Neural cell (in vitro differentiated cells): ENCODE measurements at regions not wholly inside any gene's neighbourhood (a gene's known extent, or its start where the extent isn't known, plus 50 kb on each side); places are given as distances from the start of the nearest gene placed in this dataset.

Experiments used
- H2AFZ ChIP-seq: fragments of 200-600, 300-800 bp; sonication (generic), shearing (Covaris generic); 2 replicates; pipeline ENCODE4 v1.6.0; 2014; ENCODE audit warnings: low read depth, mild to moderate bottlenecking, antibody characterized with exemption, low read length, moderate library complexity
- H3F3A ChIP-seq: fragments of 200-600 bp; shearing (Covaris generic); 2 replicates; pipeline ENCODE4 v1.6.1; 2016; ENCODE audit warnings: mild to moderate bottlenecking, moderate library complexity, mixed read lengths, antibody characterized with exemption, low read length; ENCODE audit not compliant: insufficient read depth, poor library complexity, severe bottlenecking
- H3K27ac ChIP-seq: fragments of 200-600, 300-800 bp; sonication (generic), shearing (Covaris generic); 2 replicates; pipeline ENCODE4 v1.5.1; 2014; ENCODE audit warnings: mild to moderate bottlenecking, low read length, moderate library complexity
- H3K27me3 ChIP-seq: fragments of 300-800, 200-600 bp; sonication (generic), shearing (Covaris generic); 2 replicates; pipeline ENCODE4 v1.6.0; 2014; ENCODE audit warnings: mild to moderate bottlenecking, low read depth, low read length, moderate library complexity; ENCODE audit not compliant: insufficient read depth
- H3K36me3 ChIP-seq: fragments of 300-800, 200-600 bp; sonication (generic), shearing (Covaris generic); 2 replicates; pipeline ENCODE4 v1.5.1; 2014; ENCODE audit warnings: mild to moderate bottlenecking, antibody characterized with exemption, low read length, moderate library complexity; ENCODE audit not compliant: insufficient read depth
- H3K4me2 ChIP-seq: fragments of 300-800, 200-600 bp; sonication (generic), shearing (Covaris generic); 2 replicates; pipeline ENCODE4 v1.6.0; 2014; ENCODE audit warnings: mild to moderate bottlenecking, low read length
- H3K4me3 ChIP-seq: fragments of 300-800, 200-600 bp; sonication (generic), shearing (Covaris generic); 2 replicates; pipeline ENCODE4 v1.5.1; 2014; ENCODE audit warnings: mild to moderate bottlenecking, low read length, moderate library complexity
- H3K79me2 ChIP-seq: fragments of 200-600 bp; shearing (Covaris generic); replicated peaks from 2 replicates; pipeline ENCODE4 v1.6.0; 2014; ENCODE audit warnings: mild to moderate bottlenecking, low read length, moderate library complexity; ENCODE audit not compliant: insufficient read depth
- H3K9ac ChIP-seq: fragments of 300-800, 200-600 bp; sonication (generic), shearing (Covaris generic); 2 replicates; pipeline ENCODE4 v1.6.1; 2016; ENCODE audit warnings: mild to moderate bottlenecking, low read length, mixed read lengths
- H3K9me2 ChIP-seq: fragments of 200-600 bp; shearing (Covaris generic); 2 replicates; pipeline ENCODE4 v1.6.1; 2016; ENCODE audit warnings: mild to moderate bottlenecking, low read length, mixed read lengths; ENCODE audit not compliant: insufficient read depth
- H3K9me3 ChIP-seq: fragments of 200-600, 300-800 bp; sonication (generic), shearing (Covaris generic); 2 replicates; pipeline ENCODE4 v1.6.1; 2016; ENCODE audit warnings: mild to moderate bottlenecking, mixed run types, low read length, moderate library complexity, mixed read lengths
- H4K20me1 ChIP-seq: fragments of 200-600 bp; shearing (Covaris generic); 2 replicates; pipeline ENCODE4 v1.6.1; 2016; ENCODE audit warnings: mild to moderate bottlenecking, mixed run types; ENCODE audit not compliant: insufficient read depth
- EP300 ChIP-seq: fragments of 450-650 bp; conservative IDR thresholded peaks from 2 replicates; pipeline ENCODE4 v1.6.1; 2014; ENCODE audit warnings: antibody characterized with exemption, mild to moderate bottlenecking, moderate library complexity; ENCODE audit not compliant: poor library complexity, severe bottlenecking
- EZH2 ChIP-seq: fragments of 200-600, 300-800 bp; shearing (Covaris generic), sonication (generic); IDR thresholded peaks from 2 replicates; pipeline ENCODE4 v1.6.1; 2014; ENCODE audit warnings: antibody characterized with exemption, low read length, borderline replicate concordance, mild to moderate bottlenecking; ENCODE audit not compliant: insufficient read depth, poor library complexity, severe bottlenecking
- MXI1 ChIP-seq: fragments of 450-650 bp; conservative IDR thresholded peaks from 2 replicates; pipeline ENCODE4 v1.6.1; 2014; ENCODE audit warnings: antibody characterized with exemption, mild to moderate bottlenecking; ENCODE audit not compliant: poor library complexity, severe bottlenecking
- POLR2AphosphoS5 ChIP-seq: IDR thresholded peaks from 2 replicates; pipeline ENCODE4 v1.6.1; 2012
- RAD21 ChIP-seq: fragments of 450-650 bp; conservative IDR thresholded peaks from 2 replicates; pipeline ENCODE4 v1.6.1; 2014; ENCODE audit warnings: antibody characterized with exemption, mild to moderate bottlenecking, moderate library complexity
- SMC3 ChIP-seq: fragments of 450-650 bp; conservative IDR thresholded peaks from 2 replicates; pipeline ENCODE4 v1.6.1; 2014; ENCODE audit warnings: antibody characterized with exemption, mild to moderate bottlenecking, moderate library complexity; ENCODE audit not compliant: poor library complexity
- TAF1 ChIP-seq: IDR thresholded peaks from 2 replicates; pipeline ENCODE4 v1.6.1; 2012; ENCODE audit warnings: low read depth
- TF ChIP-seq, protein P1 (sequence below): IDR thresholded peaks from 2 replicates; pipeline ENCODE4 v1.6.1; 2012; ENCODE audit warnings: borderline replicate concordance
- TF ChIP-seq, protein P2 (sequence below): fragments of 450-650 bp; IDR thresholded peaks from 2 replicates; pipeline ENCODE4 v1.5.1; 2014; ENCODE audit warnings: antibody characterized with exemption, mild to moderate bottlenecking, moderate library complexity; ENCODE audit not compliant: poor library complexity, severe bottlenecking

DNA sequence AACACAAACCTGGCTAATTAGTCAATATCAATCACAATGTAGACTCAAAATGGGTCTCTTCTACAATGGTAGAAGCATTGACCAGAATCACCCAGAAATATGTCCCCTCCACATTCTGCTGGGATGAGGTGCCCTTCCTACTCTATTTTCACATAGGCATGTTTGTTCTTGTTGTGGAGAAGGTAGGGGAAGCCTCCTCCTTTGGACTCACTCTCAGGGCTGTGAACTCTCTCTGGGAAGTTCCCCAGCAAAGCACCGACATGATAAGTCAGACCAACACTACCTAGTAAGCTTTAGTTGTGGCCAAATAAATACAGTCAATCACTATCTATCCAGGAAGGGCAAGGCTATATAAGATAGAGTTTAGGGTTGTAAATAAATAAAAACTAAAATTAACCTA is 194.5 kb upstream of the UBL3 start:
- TF ChIP-seq MXI1 (no peak), EP300 (no peak)
- TF ChIP-seq, protein P1, sequence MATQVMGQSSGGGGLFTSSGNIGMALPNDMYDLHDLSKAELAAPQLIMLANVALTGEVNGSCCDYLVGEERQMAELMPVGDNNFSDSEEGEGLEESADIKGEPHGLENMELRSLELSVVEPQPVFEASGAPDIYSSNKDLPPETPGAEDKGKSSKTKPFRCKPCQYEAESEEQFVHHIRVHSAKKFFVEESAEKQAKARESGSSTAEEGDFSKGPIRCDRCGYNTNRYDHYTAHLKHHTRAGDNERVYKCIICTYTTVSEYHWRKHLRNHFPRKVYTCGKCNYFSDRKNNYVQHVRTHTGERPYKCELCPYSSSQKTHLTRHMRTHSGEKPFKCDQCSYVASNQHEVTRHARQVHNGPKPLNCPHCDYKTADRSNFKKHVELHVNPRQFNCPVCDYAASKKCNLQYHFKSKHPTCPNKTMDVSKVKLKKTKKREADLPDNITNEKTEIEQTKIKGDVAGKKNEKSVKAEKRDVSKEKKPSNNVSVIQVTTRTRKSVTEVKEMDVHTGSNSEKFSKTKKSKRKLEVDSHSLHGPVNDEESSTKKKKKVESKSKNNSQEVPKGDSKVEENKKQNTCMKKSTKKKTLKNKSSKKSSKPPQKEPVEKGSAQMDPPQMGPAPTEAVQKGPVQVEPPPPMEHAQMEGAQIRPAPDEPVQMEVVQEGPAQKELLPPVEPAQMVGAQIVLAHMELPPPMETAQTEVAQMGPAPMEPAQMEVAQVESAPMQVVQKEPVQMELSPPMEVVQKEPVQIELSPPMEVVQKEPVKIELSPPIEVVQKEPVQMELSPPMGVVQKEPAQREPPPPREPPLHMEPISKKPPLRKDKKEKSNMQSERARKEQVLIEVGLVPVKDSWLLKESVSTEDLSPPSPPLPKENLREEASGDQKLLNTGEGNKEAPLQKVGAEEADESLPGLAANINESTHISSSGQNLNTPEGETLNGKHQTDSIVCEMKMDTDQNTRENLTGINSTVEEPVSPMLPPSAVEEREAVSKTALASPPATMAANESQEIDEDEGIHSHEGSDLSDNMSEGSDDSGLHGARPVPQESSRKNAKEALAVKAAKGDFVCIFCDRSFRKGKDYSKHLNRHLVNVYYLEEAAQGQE, result no peak
- Histone ChIP-seq H4K20me1 (no peaks in the 10 kb centered on the region), H3K9me2 (no peaks in the 10 kb centered on the region), H2AFZ (no peak overlapping the region), H3K27ac (no peak overlapping the region), H3K9ac (no peak overlapping the region), H3K4me2 (no peak overlapping the region), H3K79me2 (no peaks in the 10 kb centered on the region), H3K36me3 (no peaks in the 10 kb centered on the region), H3K4me3 (no peak overlapping the region), H3K27me3 (no peaks in the 10 kb centered on the region), H3K9me3 (no peaks in the 10 kb centered on the region), H3F3A (no peaks in the 10 kb centered on the region)

DNA sequence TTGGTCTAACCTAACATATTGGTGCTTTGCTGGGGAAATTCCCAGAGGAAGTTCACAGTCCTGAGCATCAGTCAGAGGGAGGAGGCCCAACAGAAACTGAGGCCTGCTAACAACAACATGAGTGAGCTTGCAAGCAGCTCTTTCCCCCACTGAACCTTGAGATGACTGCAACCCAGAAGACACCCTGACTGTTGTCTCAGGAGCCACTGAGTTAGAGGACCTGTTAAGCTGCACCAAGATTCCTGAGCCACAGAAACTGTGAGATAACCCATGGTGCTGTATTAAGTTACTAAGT is 193.2 kb upstream of the UBL3 start:
- H3K36me3 ChIP-seq, result no peaks in the 10 kb centered on the region
- H3K4me3 ChIP-seq, result no peak overlapping the region
- no peak overlapping the region for H3K27ac ChIP-seq
- no peak overlapping the region for H3K9ac ChIP-seq
- H3F3A ChIP-seq, result no peaks in the 10 kb centered on the region
- TF ChIP-seq, protein P1, result no peak
- TF ChIP-seq MXI1 (no peak), EZH2 (no peak), POLR2AphosphoS5 (no peak), RAD21 (no peak), EP300 (no peak), TAF1 (no peak), SMC3 (no peak)
- TF ChIP-seq, protein P2, sequence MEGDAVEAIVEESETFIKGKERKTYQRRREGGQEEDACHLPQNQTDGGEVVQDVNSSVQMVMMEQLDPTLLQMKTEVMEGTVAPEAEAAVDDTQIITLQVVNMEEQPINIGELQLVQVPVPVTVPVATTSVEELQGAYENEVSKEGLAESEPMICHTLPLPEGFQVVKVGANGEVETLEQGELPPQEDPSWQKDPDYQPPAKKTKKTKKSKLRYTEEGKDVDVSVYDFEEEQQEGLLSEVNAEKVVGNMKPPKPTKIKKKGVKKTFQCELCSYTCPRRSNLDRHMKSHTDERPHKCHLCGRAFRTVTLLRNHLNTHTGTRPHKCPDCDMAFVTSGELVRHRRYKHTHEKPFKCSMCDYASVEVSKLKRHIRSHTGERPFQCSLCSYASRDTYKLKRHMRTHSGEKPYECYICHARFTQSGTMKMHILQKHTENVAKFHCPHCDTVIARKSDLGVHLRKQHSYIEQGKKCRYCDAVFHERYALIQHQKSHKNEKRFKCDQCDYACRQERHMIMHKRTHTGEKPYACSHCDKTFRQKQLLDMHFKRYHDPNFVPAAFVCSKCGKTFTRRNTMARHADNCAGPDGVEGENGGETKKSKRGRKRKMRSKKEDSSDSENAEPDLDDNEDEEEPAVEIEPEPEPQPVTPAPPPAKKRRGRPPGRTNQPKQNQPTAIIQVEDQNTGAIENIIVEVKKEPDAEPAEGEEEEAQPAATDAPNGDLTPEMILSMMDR, result no peak
- H3K4me2 ChIP-seq, result no peak overlapping the region
- H3K9me3 ChIP-seq, result no peaks in the 10 kb centered on the region
- H3K79me2 ChIP-seq, result no peaks in the 10 kb centered on the region
- H4K20me1 ChIP-seq, result no peaks in the 10 kb centered on the region
- no peak overlapping the region for H2AFZ ChIP-seq
- H3K27me3 ChIP-seq, result no peaks in the 10 kb centered on the region
- H3K9me2 ChIP-seq, result no peaks in the 10 kb centered on the region
